ENCODE measurements at regions not wholly inside any gene's neighbourhood (a gene's known extent, or its start where the extent isn't known, plus 50 kb on each side); places are given as distances from the start of the nearest gene placed in this dataset.

DNA sequence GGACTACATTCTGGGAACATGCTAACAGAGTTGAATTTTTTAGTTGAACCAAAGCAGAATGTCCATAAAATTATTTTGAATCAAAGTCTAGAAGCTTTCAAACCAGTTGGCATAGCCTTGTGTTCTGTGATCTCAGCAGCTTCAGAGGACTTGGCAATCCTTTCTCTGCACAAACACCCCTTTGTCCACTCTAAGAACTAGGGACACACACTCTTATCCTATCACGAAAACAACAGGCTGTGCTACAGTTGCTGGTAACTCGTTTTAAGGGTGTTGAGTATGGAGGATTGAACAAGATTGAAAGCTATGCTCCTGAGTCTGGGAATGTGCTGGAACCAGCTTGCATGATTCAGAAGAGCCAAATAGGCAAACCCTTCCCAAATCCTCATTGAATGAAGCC is 76.4 kb upstream of the PRSS58 start:
- no peak for DNase-seq (ENCODE audit: low spot score)

GRCh38 chr7:142332421-142332820 is 74.6 kb upstream of the PRSS58 start:
- no peak for DNase-seq (ENCODE audit: low spot score)

- DNase-seq (ENCODE audit: low spot score) = no peak
These were observed 74.1 kb upstream of the PRSS58 start for GRCh38 chr7:142331941-142332340.

DNA sequence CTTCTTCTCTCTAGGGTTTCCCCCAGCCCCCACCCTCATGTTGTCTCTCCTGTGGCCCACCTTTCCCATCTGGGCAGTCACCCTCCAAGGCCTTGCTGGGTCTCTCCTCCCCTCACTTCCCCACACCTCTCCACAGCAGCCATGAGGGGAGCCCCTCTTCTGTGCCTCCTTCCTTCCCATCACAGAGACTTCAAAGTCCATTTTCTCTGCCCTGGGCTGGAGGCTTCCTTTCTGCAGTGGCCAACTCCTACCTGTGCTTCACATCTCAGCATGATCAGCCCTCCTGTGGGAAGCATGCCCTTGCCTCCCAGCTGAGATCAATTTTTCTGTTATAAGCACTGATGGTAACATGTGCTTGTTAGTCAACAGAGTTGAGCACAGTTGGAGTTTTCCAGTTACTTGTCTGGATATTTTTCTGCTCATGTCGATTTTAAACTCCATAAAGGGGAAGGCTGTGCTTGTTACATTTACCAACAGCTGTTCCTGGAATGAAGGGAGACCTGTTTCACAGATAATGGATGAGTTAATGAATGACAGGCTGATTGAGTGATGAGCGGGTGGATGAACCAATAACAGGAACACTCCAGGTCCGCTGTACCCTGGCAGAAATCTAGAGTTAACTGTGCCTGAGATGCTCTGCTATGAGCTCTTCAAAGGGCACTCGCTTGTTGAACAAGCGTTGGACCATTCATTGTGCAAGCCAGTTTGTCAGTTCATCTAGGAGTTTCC is 71.4 kb upstream of the PRSS58 start:
- DNase-seq (ENCODE audit: low spot score) = no peak

DNA sequence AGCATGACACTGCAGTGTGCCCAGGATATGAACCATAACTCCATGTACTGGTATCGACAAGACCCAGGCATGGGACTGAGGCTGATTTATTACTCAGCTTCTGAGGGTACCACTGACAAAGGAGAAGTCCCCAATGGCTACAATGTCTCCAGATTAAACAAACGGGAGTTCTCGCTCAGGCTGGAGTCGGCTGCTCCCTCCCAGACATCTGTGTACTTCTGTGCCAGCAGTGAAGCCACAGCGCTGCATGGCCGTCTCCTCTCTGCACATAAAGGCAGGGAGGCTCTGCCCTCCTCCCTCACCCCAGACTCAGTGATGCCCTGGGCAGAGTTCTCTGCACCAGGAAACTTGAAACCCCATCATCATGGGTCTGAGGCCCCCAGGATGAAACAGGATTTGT is 70.7 kb upstream of the PRSS58 start:
- DNase-seq (ENCODE audit: low spot score) = no peak

- no peak for DNase-seq (ENCODE audit: low spot score)
These were observed 70.0 kb upstream of the PRSS58 start for GRCh38 chr7:142327628-142328405.

- DNase-seq (ENCODE audit: low spot score) = peak; percentile 46
These were observed 65.8 kb upstream of the PRSS58 start for GRCh38 chr7:142323706-142324105.

GRCh38 chr7:142321391-142321790 is 63.5 kb upstream of the PRSS58 start:
- no peak for DNase-seq (ENCODE audit: low spot score)

DNA sequence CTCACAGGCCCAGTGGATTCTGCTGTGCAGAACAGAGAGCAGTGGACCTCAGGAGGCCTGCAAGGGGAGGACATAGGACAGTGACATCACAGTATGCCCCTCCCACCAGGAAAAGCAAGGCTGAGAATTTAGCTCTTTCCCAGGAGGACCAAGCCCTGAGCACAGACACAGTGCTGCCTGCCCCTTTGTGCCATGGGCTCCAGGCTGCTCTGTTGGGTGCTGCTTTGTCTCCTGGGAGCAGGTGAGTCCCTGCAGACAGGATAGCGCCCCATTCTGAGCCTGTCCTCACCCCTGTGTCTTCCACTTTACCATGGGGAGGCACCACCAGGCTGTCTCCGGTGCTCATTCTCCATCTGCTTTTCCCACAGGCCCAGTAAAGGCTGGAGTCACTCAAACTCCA is 63.0 kb upstream of the PRSS58 start:
- no peak for DNase-seq (ENCODE audit: low spot score)

DNA sequence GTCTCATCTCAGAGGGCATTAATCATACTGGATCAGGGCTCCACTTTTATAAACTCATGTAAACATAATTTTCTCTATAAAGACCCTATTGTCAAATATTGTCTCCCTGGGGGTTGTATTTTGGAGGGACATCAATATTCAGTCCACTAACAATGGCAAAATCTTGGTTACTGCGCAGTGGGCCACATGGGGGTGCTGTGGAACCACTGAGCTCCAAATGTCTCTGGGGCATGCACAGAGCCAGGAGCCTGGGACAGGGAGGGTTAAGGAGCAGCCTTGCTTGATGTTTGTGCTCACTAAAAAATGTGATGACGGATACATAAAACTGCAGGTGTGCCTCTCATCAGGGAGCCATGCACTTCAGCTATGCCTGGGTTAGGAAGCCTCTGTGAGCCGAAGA is 62.1 kb upstream of the PRSS58 start:
- DNase-seq (ENCODE audit: low spot score) = no peak

GRCh38 chr7:142314281-142314680 is 56.4 kb upstream of the PRSS58 start:
- DNase-seq (ENCODE audit: low spot score) = no peak

- DNase-seq (ENCODE audit: low spot score) = no peak
These were observed 55.7 kb upstream of the PRSS58 start for GRCh38 chr7:142313528-142313927.

GRCh38 chr7:142311876-142312275 is 54.0 kb upstream of the PRSS58 start:
- no peak for DNase-seq (ENCODE audit: low spot score)

DNA sequence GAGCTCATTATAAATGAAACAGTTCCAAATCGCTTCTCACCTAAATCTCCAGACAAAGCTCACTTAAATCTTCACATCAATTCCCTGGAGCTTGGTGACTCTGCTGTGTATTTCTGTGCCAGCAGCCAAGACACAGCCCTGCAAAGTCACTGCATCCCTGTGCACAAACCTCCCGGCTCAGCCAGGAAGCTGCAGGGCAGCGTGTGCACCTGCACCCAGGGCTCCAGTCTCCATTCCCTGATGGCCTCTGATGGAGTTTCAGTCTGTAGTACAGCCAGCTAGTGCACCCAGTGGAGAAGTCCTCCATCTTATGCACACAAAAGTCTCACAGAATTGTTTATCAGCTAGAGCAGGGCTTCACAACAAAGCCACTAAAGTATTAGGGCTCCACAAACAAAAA is 51.1 kb upstream of the PRSS58 start:
- no peak for DNase-seq (ENCODE audit: low spot score)

DNA sequence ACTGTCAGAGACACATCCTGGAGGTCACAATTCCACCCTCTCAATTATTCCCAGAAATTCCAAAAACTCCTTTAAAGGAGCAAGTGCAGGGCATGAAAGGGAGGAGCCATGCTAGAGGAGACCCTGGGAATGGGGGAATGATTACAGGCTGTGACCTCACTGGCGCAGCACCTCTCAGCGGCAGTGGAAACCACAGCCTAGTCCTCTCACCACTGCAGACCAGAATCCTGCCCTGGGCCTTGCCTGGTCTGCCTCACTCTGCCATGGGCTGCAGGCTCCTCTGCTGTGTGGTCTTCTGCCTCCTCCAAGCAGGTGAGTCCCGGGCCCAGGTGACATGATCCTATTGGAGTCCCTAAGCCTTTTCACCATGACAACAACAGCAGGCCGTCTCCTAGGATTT is 50.5 kb upstream of the PRSS58 start:
- no peak for DNase-seq (ENCODE audit: low spot score)
